GM13976 (cell line): ENCODE measurements at regions not wholly inside any gene's neighbourhood (a gene's known extent, or its start where the extent isn't known, plus 50 kb on each side); places are given as distances from the start of the nearest gene placed in this dataset.

Source experiments
- DNase-seq: peaks from one replicate; pipeline ENCODE4 v3.0.0; 2012; ENCODE audit warnings: low spot score
- in situ Hi-C: fragments of 300-500 bp; cut with MboI; formaldehyde crosslinking; loops from one replicate; pipeline ENCODE4 v1.12.0; 2022; ENCODE audit warnings: low sequenced_read_pairs, mixed read lengths, inconsistent platforms; ENCODE audit not compliant: unreplicated experiment
- TF ChIP-seq, protein P1 (sequence below): IDR thresholded peaks from 2 replicates; pipeline ENCODE4 v1.5.1; 2012; ENCODE audit warnings: borderline replicate concordance, mild to moderate bottlenecking; ENCODE audit not compliant: insufficient read depth; ENCODE audit errors: extremely low read depth, missing control alignments, control extremely low read depth

DNA sequence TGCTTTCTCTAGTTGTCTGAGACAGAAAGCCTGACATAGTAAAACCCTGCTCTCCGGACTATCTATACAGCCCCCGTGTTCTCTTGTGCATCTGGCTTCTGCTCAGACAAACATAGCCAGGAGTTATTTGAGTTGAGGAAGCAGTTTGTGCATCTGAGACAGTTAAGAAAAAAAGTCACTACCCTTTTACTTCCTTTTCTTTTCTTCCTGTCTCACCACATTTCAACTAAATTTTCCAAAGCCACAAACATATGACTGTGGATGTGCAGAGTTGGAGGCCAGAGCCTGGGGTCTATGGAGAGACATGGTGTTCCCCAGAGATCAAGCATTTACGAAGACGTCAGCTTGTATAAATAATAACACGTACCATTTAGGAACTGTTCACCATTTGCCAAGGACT, 158.5 kb upstream of the FGGY start:
- TF ChIP-seq, protein P1, sequence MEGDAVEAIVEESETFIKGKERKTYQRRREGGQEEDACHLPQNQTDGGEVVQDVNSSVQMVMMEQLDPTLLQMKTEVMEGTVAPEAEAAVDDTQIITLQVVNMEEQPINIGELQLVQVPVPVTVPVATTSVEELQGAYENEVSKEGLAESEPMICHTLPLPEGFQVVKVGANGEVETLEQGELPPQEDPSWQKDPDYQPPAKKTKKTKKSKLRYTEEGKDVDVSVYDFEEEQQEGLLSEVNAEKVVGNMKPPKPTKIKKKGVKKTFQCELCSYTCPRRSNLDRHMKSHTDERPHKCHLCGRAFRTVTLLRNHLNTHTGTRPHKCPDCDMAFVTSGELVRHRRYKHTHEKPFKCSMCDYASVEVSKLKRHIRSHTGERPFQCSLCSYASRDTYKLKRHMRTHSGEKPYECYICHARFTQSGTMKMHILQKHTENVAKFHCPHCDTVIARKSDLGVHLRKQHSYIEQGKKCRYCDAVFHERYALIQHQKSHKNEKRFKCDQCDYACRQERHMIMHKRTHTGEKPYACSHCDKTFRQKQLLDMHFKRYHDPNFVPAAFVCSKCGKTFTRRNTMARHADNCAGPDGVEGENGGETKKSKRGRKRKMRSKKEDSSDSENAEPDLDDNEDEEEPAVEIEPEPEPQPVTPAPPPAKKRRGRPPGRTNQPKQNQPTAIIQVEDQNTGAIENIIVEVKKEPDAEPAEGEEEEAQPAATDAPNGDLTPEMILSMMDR = no peak
- DNase-seq = no peak
- in situ Hi-C loops = no loop called here

DNA sequence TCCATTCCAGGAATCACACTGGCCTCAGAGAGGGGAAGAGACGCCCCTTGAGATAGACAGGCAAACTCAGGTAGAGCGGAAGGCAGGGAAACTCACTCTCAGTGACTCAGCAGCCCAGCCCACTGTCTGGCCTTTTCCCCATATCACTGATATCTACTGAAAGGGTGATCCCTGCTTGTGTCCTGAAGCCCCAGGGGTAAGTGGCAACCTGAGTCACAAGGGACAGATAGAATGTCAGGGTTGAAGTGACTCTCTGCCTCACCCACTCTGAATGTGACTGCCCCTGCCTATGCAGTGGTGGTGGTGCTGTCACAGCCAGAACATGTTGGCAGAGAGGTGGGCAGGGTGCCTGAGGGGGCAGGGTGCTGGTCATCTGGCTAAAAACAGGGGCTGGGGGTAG, 157.5 kb upstream of the FGGY start:
- TF ChIP-seq, protein P1 = no peak
- DNase-seq = no peak
- in situ Hi-C loops = no loop called here

DNA sequence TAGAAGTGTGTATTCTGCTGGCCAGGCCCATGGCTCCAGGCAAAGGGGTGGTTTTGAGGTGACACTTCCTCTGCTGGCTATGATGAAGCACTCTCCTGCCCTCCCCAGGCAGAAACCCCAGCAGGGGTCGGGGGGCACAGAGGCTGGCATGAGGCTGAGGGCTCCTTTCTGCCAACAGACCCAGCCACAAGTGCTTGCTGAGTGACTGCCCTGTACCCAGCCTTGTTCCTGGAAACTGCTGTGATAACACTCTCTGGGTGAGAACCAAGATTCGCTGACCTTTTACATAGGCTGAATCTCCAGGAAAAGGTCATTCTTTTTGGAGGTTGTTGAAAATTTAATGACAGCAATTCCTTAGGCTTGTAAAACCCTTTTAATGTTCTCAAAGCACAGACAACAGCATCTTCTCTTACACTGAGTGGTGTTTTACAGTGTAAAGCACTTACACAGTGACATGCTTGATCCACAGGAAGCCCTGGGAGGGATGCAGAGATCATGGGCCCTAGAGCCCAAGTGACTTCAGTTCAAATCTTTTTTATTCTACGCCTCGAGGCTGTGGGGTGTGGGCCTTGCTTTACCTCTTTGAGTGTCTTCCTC, 155.5 kb upstream of the FGGY start:
- TF ChIP-seq, protein P1 = no peak
- no peak for DNase-seq
- in situ Hi-C loops = no loop called here

DNA sequence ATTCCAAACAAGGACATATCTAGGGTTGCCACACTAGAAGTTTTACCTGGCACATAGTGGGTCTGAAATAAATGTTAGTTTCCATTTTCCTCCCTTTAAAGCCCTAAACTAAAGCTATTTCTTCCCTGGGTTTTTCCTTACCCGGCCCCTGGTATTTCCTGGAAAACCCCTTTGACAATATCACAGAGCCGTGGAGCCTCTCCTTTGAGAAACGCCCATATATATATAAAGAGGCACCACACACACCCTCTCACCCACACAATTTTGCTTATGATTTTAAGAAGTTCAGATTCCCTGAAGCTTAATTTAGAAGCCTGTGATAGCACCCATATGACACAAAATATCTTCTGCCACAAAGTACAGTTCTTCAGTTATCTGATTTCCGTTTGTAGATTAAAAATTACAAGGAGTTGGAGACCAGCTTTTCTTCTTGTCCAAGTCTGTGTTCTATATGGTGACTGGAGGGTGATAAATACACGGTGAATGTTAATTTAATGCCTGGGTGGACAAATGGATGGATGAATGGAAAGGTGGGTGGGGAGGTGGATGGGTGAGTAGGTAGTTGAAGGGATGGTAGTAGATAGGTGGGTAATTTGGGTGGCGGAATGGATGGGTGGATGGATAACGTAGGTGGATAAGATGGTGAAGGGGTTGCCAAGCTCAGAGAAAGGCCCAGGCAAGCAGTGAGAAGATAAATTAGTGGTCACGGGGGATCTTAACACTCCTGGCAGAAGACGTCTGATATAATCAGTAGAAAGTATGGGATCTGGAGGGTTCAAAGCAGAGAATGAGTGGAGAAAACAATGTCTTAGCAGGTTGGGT, 154.4 kb upstream of the FGGY start:
- in situ Hi-C loops = no loop called here
- TF ChIP-seq, protein P1 = no peak
- no peak for DNase-seq

DNA sequence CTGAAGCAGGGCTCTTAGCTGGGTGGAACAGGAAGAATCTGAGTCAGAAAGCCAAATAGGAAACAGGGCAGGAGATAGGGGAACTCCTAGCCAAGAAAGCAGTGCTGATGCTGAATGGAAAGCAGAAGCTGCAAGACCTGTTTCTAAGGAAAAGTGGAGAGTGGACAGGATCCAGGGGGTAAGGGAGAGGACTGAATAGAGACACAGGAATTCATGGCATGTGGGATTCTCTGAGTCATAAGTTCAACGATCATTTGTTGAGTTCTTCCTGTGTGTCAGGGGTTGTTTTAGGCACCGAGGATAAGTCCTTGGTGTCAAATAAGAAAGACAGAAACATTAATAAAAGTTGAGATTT, 153.8 kb upstream of the FGGY start:
- peak; percentile 37 for DNase-seq
- in situ Hi-C loops = no loop called here
- TF ChIP-seq, protein P1 = no peak

DNA sequence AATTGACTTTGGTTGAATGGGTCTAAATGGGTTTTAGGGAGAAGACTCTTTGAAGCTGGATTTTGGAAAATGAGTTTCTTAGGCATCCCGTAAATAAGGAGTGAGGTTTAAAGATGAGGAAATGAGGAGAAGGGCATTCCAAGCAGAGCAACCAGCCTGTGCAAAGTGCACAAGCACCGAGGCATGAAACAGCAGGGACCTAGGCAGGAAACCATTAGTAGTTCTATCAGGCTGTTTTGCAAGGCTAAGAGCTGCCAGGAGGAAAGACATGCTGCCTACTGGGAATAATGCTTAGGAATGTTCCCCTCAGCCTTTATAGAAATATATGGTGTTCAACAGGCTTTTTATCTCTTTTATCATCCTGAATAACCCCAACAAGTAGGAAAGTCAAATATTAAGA, 153.1 kb upstream of the FGGY start:
- DNase-seq = no peak
- in situ Hi-C loops = no loop called here
- TF ChIP-seq, protein P1 = no peak
